DMS114 treated with DMSO at 0.1 percent for 48 hours (cell line): ENCODE measurements at regions not wholly inside any gene's neighbourhood (a gene's known extent, or its start where the extent isn't known, plus 50 kb on each side); places are given as distances from the start of the nearest gene placed in this dataset.

ENCODE experiments used
- DNase-seq: peaks from one replicate; lab custom pipeline; 2025; ENCODE audit not compliant: unreplicated experiment; lab: John Stamatoyannopoulos, UW

DNA sequence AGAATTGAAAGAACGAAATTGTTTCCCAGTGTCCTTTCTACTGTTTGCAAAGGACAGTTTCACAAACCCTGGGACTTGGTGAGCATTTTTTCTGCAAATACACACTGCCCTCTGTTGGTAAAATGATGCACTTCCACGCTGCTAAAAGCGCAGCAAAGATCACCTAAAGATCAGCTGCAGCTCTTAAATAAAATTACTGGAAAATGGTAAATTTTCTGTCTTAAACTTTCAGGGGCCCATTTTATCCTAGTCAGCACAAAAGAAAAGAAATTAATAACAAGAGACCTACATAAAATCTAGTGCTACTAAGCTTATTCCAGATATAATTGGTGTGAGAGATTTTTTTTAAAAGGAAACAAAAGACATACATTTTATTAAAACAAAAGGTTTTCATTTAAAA is 566.0 kb downstream of the CAAP1 start:
- peak; percentile 1 for DNase-seq

- no peak for DNase-seq
These were observed 567.2 kb downstream of the CAAP1 start for GRCh38 chr9:26325444-26325829.

GRCh38 chr9:26324786-26325443 is 567.7 kb downstream of the CAAP1 start:
- no peak for DNase-seq

DNA sequence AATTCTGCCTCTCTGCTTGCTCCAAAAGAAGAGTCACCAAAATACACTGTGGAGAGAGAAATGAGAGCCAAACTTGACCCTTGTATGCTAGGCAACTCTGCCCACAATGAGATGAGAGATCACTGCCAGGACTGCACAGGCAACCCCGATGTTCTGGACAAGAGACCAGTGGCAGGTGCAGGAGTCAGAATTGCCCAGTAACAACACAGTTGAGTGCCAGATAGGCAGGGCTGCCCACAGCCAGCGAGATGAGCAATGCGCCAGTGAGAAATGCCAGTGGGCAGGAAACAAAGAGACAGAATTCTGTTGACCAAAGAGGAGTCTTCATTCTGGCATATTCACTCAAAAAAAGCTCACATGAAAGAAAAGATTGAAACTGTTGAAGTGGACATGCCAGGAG is 570.7 kb downstream of the CAAP1 start:
- no peak for DNase-seq

DNA sequence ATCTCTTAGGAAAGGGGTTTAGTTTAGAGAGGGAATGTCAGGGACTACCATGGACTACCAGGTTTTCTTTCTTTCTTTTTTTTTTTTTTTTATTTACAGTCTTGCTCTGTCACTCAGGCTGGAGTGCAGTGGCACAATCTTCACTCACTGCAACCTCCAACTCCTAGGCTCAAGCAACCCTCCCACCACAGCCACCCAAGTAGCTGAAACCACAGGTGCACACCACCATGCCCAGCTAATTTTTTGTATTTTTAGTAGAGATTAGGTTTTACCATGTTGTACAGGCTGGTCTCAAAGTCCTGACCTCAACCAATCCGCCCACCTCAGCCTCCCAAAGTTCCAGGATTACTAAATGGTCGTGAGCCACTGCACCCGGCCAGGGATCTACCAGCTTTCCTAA is 572.7 kb downstream of the CAAP1 start:
- no peak for DNase-seq

DNA sequence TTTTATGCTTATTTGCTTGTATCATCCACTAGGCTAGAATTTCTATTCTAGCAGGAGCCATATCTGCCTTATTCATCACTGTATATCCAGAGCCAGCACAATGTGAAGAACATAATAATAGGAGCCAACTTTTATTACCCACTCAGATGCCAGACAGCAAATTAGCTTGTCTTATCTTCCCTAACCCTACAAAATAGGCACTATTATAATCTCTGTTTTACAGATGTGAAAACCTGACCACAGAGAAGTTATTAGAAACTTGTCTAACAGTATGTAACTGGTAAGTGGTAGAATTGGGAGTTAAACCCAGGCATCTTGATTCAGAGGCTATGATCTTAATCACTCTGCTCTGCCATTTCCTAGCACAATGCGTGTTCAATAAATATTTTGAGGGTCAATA is 579.5 kb downstream of the CAAP1 start:
- DNase-seq = no peak

GRCh38 chr9:26311463-26311995 is 581.1 kb downstream of the CAAP1 start:
- no peak for DNase-seq

- DNase-seq = no peak
These were observed 582.3 kb downstream of the CAAP1 start for GRCh38 chr9:26310294-26310693.

- no peak for DNase-seq
These were observed 584.3 kb downstream of the CAAP1 start for GRCh38 chr9:26308328-26308727.

- no peak for DNase-seq
These were observed 590.9 kb downstream of the CAAP1 start for GRCh38 chr9:26301659-26302058.

GRCh38 chr9:26301046-26301445 is 591.6 kb downstream of the CAAP1 start:
- DNase-seq = no peak

DNA sequence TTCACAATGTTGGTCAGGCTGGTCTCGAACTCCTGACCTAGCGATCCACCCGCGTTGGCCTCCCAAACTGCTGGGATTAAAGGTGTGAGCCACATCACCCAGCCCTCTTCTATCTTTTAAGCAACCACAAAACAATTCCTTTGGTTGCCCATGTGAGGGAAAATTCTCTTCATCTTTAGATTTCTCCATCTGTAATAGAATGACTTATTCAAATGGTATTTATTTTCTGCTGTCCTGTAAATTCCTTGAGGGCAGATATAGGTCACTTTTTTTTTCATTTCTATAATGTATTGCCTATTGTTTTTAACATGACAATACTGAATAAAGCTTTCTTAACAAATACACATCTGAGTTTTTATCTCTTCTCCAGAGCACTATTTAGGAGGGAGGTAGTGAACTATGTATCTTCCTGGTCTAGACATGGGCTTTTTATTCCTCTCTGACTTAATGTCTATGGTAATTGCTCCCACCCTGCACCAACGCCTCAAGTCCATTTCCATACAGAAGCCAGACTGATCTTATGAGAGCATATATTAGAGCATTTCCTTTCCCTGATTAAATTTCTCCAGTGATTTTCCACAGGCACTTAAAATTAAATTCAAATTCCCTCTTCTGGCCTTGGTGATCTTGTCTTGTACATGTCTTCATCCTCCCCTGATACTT is 595.6 kb downstream of the CAAP1 start:
- no peak for DNase-seq

DNA sequence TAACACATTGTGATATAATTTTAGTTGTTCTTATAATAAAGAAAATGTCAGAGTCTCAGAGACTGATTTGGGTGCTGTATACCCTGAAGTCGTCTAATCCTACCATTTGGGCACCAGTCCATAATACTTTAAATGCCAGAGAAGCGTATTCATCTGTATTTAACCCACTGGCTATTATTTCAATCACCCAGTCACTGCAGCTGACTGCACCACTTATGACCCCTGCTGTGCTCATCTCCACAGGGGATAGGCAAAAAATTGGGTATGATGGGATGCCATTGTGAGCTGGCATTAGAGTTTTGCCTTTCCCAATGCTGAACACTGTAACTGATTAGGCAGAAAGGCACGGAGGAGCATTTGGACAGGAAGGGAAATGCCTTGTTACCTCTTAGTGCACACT is 599.7 kb downstream of the CAAP1 start:
- no peak for DNase-seq

DNA sequence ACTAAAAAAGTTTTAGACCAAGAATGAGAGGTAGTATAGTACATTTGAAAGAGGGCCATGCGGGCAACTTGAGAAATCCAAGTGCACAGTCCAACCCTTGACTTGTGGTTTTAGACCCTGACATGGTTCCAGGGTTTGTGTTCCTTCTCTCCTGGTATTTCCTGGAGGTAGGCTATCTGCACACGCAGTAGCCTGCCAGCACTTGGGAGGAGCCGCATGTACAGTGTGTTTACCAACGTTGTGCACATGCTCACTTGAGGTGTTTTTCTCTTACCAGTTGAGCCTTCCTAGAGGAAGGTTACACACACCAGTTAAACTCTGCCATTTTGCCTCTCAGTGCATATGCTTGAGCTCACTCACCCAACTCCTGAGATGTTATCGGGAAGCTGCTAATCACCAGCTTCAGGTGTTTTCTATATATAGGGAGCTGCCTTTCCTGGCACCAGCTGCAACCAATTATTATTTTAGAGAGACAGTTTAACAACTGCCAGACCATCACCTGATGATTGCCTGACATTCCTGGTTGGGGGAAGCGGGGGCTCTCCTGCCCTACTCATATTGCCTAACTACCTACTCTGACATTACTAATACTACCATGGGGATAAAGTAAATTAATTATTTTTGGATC is 593.4 kb upstream of the TUSC1 start:
- no peak for DNase-seq

GRCh38 chr9:26266146-26266793 is 588.0 kb upstream of the TUSC1 start:
- DNase-seq = no peak

DNA sequence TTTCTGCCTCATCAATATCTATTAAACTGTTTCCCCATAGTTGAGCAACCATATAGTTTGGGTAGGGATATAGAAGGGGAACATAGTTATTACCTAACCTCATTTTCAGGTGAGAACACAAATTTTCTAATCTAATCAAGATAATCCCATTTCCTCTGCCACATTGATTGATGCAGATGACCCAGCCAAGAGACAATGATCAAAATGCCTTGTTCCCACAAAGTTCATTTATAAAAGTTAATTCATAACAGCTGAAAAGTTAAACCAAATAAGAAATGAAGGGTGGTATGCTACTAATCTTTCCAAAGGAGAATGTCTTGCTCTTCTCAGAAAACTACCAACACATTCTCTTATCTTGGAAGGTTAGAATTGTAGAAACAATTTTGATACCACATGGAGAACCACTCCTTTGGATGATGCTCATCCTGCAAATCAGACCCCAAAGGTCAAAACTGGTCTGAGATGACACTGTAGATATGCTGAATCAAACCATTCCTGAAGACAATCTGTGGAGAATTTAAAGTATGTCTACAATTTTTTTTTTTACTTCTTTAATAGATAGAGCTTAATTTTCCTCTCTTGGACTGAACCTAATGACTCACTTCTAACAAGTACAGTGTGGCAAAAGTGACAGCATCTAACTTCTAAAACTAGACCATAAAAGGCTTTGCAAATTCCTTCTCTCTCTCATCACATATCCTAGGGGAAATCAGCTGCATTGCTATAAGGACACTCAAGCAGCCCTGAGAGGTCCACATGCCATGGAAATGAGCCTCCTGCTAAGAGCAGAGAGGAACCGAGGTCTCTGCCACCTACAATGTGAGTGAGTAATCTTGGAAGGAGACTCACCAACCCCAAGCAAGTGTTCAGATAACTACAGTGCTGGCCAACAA is 586.7 kb upstream of the TUSC1 start:
- DNase-seq = no peak

DNA sequence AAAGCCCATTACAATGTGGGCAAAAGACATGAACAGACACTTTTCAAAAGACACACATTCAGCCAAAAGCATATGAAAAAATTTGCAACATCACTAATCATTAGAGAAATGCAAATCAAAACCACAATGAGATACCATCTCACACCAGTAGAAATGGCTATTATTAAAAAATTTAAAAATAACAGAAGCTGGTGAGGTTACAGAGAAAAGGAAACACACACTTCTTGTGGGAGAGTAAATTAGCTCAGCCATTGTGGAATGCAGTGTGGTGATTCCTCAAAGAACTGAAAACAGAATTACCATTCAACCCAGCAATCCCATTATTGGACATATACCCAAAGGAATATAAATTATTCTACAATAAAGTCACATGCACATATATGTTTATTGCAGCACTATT is 585.2 kb upstream of the TUSC1 start:
- DNase-seq = no peak

DNA sequence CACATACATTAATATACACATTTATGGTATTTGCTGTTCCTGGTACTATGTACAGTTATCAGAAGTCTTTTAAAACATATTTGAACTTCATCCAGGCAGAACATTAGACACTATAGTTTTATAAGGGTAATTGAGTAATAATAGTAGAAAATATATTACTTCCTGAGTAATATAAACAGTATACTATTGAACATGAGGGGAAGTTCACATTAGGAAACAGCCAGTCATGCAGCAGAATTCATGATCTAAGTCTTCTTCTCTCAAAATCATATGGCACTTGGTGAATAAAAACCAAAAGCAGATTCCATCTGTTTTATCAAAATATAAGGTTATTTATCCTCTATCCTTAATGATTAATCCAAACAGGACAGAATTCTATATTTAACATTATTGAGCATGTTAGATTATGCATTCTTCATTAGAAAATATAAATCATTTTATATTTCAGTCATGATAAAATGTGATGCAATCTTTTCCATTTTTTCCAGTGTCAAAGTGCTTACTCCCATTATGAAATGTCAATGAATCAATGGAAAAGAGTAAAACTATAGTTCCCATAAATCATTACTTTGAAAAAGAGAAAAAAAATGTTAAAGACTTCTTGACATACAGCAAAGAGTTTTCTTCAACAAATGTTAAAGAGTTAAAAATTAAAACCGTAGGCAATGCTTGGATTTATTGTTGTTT is 584.3 kb upstream of the TUSC1 start:
- no peak for DNase-seq

DNA sequence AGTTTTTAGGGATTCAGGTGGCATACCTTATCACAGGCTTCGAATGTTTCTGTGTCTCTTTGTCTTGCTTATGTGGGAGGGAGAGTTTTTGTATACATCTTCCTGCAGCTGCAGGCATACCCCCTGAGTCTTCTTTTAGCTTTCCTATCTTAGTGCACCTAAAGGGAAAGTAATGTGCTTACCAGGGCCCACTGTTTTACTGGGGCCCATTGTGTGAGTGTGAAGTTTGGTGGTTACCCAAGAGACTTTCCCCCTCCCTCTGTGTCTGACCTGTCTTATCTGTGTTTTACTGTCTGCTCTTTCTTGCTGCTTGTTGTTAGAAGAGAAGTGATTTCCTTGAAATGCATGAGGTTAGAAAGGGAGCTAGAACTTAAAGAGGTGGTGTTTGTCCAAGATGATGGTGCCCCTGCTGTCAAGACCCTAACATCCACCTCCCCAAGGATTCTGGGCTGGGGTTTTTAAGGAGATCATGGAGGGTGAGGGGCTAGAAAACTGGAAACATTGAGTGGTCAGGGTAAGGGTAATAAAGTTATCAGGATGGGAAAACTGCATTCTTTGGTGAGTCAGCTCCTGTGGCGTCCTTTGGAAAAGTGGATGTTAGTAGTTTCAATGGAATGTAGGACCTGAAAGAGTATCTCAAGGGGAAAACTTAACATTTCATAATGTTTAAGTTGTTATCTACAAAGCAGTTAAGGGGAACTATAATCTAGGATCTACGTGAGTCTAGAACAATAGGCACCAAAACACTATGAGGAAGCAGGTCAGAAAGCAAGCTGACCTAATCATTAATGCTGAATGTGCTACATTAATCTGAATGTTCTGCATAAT is 583.5 kb upstream of the TUSC1 start:
- DNase-seq = no peak
